Tibial nerve (tissue), 4 donors: ENCODE measurements at regions not wholly inside any gene's neighbourhood (a gene's known extent, or its start where the extent isn't known, plus 50 kb on each side); places are given as distances from the start of the nearest gene placed in this dataset.

Source experiments
- DNase-seq, 2 donors: peaks; one replicate each; pipeline ENCODE4 v3.0.0-alpha.2; 2019; ENCODE audit warnings: low spot score in 2 of 2
- H3K27ac ChIP-seq, 4 donors: fragments of 200-600 bp; sonication (generic) in 3 of 4; one replicate each; pipeline ENCODE4 v1.5.1; 2017 to 2019; ENCODE audit warnings: mild to moderate bottlenecking in 1 of 4
- H3K27me3 ChIP-seq, 2 donors: fragments of 200-600 bp; sonication (generic) in 1 of 2; one replicate each; pipeline versions ENCODE4 v1.5.1 to v1.6.0; 2017 to 2019
- H3K36me3 ChIP-seq, 3 donors: fragments of 200-600 bp; sonication (generic); one replicate each; pipeline ENCODE4 v1.5.1; 2018 to 2019
- H3K4me1 ChIP-seq, 4 donors: fragments of 200-600 bp; sonication (generic) in 3 of 4; one replicate each; pipeline ENCODE4 v1.5.1; 2017 to 2019
- H3K4me3 ChIP-seq, 4 donors: fragments of 200-600 bp; sonication (generic) in 3 of 4; one replicate each; pipeline ENCODE4 v1.5.1; 2017 to 2019; ENCODE audit warnings: mild to moderate bottlenecking in 1 of 4, moderate library complexity in 1 of 4
- H3K9me3 ChIP-seq, 4 donors: fragments of 200-600 bp; sonication (generic) in 3 of 4; one replicate each; pipeline ENCODE4 v1.5.1; 2017 to 2019
- EP300 ChIP-seq, 2 donors: sonication (generic); formaldehyde crosslinking; IDR thresholded peaks; one replicate each; pipeline ENCODE4 v1.6.1; 2017; ENCODE audit warnings: antibody characterized with exemption in 2 of 2, mild to moderate bottlenecking in 1 of 2
- POLR2A ChIP-seq, 2 donors: fragments of 450-650 bp; IDR thresholded peaks; one replicate each; pipeline ENCODE4 v1.6.1; 2017; ENCODE audit warnings: antibody characterized with exemption in 2 of 2, mild to moderate bottlenecking in 2 of 2, moderate library complexity in 2 of 2
- WGBS, 2 donors: methylation state at CpG; one replicate each; pipeline ENCODE4 v1.1.5; 2018; 5-methylcytosine and 5-hydroxymethylcytosine counted together
- TF ChIP-seq, protein P1 (sequence below), 5 experiments: fragments of 200-600 bp in 3 of 5; fragments of 450-650 bp in 2 of 5; sonication (generic) in 3 of 5; IDR thresholded peaks; one replicate each; pipeline ENCODE4 v1.5.1; 2016 to 2019; ENCODE audit warnings: antibody characterized with exemption in 5 of 5, mild to moderate bottlenecking in 3 of 5, moderate library complexity in 2 of 5

GRCh38 chr6:66328200-66328599, 621.2 kb upstream of the EYS start:
- no peak overlapping the region for H3K27ac ChIP-seq
- WGBS, 2 donors, result 72 to 85% methylated on average over 3 of the region's 3 CpGs
- no peak for DNase-seq
- H3K4me1 ChIP-seq, result no peaks in the 10 kb centered on the region
- no peaks in the 10 kb centered on the region for H3K27me3 ChIP-seq
- no peaks in the 10 kb centered on the region for H3K9me3 ChIP-seq
- no peak overlapping the region for H3K4me3 ChIP-seq
- no peaks in the 10 kb centered on the region for H3K36me3 ChIP-seq
- TF ChIP-seq EP300 (IDR thresholded peaks at IDR 0.05) (no peak), POLR2A (IDR thresholded peaks at IDR 0.05) (no peak)
- TF ChIP-seq, protein P1, sequence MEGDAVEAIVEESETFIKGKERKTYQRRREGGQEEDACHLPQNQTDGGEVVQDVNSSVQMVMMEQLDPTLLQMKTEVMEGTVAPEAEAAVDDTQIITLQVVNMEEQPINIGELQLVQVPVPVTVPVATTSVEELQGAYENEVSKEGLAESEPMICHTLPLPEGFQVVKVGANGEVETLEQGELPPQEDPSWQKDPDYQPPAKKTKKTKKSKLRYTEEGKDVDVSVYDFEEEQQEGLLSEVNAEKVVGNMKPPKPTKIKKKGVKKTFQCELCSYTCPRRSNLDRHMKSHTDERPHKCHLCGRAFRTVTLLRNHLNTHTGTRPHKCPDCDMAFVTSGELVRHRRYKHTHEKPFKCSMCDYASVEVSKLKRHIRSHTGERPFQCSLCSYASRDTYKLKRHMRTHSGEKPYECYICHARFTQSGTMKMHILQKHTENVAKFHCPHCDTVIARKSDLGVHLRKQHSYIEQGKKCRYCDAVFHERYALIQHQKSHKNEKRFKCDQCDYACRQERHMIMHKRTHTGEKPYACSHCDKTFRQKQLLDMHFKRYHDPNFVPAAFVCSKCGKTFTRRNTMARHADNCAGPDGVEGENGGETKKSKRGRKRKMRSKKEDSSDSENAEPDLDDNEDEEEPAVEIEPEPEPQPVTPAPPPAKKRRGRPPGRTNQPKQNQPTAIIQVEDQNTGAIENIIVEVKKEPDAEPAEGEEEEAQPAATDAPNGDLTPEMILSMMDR (IDR thresholded peaks at IDR 0.05), result no peak

DNA sequence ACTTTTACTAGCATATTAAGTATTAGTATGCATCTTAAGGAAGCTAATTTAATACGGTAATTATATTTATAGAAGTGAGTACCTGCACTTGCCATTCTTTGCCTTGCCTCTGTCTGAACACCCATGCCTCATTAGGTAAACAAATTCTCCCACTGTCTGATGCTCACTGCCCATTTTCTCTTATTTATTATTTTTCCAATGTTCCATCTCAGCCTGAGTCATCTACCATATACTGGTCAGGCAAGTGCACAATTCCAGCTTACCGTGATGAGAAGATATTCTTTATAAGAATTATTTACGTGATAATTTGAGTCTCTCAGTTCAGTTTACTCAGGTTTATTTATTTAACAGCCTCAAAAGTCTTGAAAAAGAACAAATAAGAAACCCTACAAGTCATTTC, 619.2 kb upstream of the EYS start:
- 73 to 79% methylated on average over 3 of the region's 3 CpGs for WGBS, 2 donors
- TF ChIP-seq POLR2A (IDR thresholded peaks at IDR 0.05) (no peak), EP300 (IDR thresholded peaks at IDR 0.05) (no peak)
- TF ChIP-seq, protein P1 (IDR thresholded peaks at IDR 0.05), result no peak
- H3K36me3 ChIP-seq, result no peaks in the 10 kb centered on the region
- no peaks in the 10 kb centered on the region for H3K27me3 ChIP-seq
- no peaks in the 10 kb centered on the region for H3K4me1 ChIP-seq
- H3K27ac ChIP-seq, result no peak overlapping the region
- no peak overlapping the region for H3K4me3 ChIP-seq
- no peak for DNase-seq
- no peaks in the 10 kb centered on the region for H3K9me3 ChIP-seq

- H3K4me3 ChIP-seq, result no peak overlapping the region
- no peaks in the 10 kb centered on the region for H3K36me3 ChIP-seq
- TF ChIP-seq POLR2A (IDR thresholded peaks at IDR 0.05) (no peak), EP300 (IDR thresholded peaks at IDR 0.05) (no peak)
- TF ChIP-seq, protein P1 (IDR thresholded peaks at IDR 0.05), result no peak
- H3K27me3 ChIP-seq, result no peaks in the 10 kb centered on the region
- no peak overlapping the region for H3K27ac ChIP-seq
- H3K4me1 ChIP-seq, result no peaks in the 10 kb centered on the region
- no peak for DNase-seq
- no peaks in the 10 kb centered on the region for H3K9me3 ChIP-seq
- WGBS, 2 donors, result 68 to 70% methylated on average over 6 of the region's 6 CpGs
Measured at GRCh38 chr6:66321017-66321416, 614.0 kb upstream of the EYS start.

- Histone ChIP-seq H3K27me3 (no peaks in the 10 kb centered on the region), H3K36me3 (no peaks in the 10 kb centered on the region), H3K4me1 (no peaks in the 10 kb centered on the region), H3K4me3 (no peak overlapping the region), H3K9me3 (peaks cover 0 to 21% (median 7%) of the 10 kb centered on the region in 4 donors), H3K27ac (no peak overlapping the region)
- 93 to 98% methylated on average over 2 of the region's 2 CpGs for WGBS, 2 donors
- no peak for DNase-seq
- TF ChIP-seq EP300 (IDR thresholded peaks at IDR 0.05) (no peak), POLR2A (IDR thresholded peaks at IDR 0.05) (no peak)
- TF ChIP-seq, protein P1 (IDR thresholded peaks at IDR 0.05), result no peak
Measured at GRCh38 chr6:66307490-66307889, 600.5 kb upstream of the EYS start.

GRCh38 chr6:66291905-66292304, 584.9 kb upstream of the EYS start:
- no peak for TF ChIP-seq EP300 (IDR thresholded peaks at IDR 0.05)
- no peak for TF ChIP-seq POLR2A (IDR thresholded peaks at IDR 0.05)
- TF ChIP-seq, protein P1 (IDR thresholded peaks at IDR 0.05), result no peak
- H3K4me3 ChIP-seq, result no peak overlapping the region
- H3K27ac ChIP-seq, result no peak overlapping the region
- no peaks in the 10 kb centered on the region for H3K4me1 ChIP-seq
- 77 to 86% methylated on average over 4 of the region's 4 CpGs for WGBS, 2 donors
- no peak for DNase-seq
- H3K9me3 ChIP-seq, result no peaks in the 10 kb centered on the region
- no peaks in the 10 kb centered on the region for H3K27me3 ChIP-seq
- H3K36me3 ChIP-seq, result no peaks in the 10 kb centered on the region
